ENCODE measurements at regions not wholly inside any gene's neighbourhood (a gene's known extent, or its start where the extent isn't known, plus 50 kb on each side); places are given as distances from the start of the nearest gene placed in this dataset.

- TF ChIP-seq CTCF (IDR thresholded peaks at IDR 0.05) = no peak
- no peak for TF ChIP-seq EZH2 (IDR thresholded peaks at IDR 0.05; ENCODE audit: borderline replicate concordance, insufficient read depth, low read depth, low read length, poor library complexity, severe bottlenecking)
These were observed 158.5 kb upstream of the PFN2 start for GRCh38 chr3:150129166-150129565.
